ENCODE measurements at regions not wholly inside any gene's neighbourhood (a gene's known extent, or its start where the extent isn't known, plus 50 kb on each side); places are given as distances from the start of the nearest gene placed in this dataset.
"Not testable (repeated sequence)": the region's sequence is repeated elsewhere in the genome, so short reads cannot be mapped to it uniquely, and the experiment has no call there.

DNA sequence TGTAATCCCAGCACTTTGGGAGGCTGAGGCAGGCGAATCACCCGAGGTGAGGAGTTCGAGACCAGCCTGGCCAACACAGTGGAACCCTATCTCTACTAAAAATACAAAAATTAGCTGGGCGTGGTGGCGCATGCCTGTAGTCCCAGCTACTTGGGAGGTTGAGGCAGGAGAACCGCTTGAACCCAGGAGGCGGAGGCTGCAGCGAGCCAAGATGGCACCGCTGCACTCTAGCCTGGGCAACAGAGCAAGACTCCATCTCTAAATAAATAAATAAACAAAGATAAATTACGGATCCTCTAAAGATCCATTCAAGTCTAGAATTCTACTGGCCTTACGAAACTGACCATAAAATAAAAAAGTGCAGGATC, 60.4 kb downstream of the SIPA1L2 start:
- not testable (repeated sequence) for TF ChIP-seq POLR2A (IDR thresholded peaks at IDR 0.05)
- TF ChIP-seq, protein P1, sequence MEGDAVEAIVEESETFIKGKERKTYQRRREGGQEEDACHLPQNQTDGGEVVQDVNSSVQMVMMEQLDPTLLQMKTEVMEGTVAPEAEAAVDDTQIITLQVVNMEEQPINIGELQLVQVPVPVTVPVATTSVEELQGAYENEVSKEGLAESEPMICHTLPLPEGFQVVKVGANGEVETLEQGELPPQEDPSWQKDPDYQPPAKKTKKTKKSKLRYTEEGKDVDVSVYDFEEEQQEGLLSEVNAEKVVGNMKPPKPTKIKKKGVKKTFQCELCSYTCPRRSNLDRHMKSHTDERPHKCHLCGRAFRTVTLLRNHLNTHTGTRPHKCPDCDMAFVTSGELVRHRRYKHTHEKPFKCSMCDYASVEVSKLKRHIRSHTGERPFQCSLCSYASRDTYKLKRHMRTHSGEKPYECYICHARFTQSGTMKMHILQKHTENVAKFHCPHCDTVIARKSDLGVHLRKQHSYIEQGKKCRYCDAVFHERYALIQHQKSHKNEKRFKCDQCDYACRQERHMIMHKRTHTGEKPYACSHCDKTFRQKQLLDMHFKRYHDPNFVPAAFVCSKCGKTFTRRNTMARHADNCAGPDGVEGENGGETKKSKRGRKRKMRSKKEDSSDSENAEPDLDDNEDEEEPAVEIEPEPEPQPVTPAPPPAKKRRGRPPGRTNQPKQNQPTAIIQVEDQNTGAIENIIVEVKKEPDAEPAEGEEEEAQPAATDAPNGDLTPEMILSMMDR (IDR thresholded peaks at IDR 0.05 in 8 of 11, conservative IDR thresholded peaks at IDR 0.05 in 3 of 11): not testable (repeated sequence)
